AG10803 (cell line): ENCODE measurements at regions not wholly inside any gene's neighbourhood (a gene's known extent, or its start where the extent isn't known, plus 50 kb on each side); places are given as distances from the start of the nearest gene placed in this dataset.

Experiments
- DNase-seq: peaks from one replicate; pipeline ENCODE4 v3.0.0; 2010; ENCODE audit warnings: low read depth
- H3K4me3 ChIP-seq: 2 replicates; pipeline ENCODE4 v1.5.1; 2011; ENCODE audit warnings: mild to moderate bottlenecking, low read length, control low read depth
- TF ChIP-seq, protein P1 (sequence below): conservative IDR thresholded peaks from 2 replicates; pipeline ENCODE4 v1.5.1; 2011; ENCODE audit warnings: mild to moderate bottlenecking, low read length, control low read depth, inconsistent platforms

DNA sequence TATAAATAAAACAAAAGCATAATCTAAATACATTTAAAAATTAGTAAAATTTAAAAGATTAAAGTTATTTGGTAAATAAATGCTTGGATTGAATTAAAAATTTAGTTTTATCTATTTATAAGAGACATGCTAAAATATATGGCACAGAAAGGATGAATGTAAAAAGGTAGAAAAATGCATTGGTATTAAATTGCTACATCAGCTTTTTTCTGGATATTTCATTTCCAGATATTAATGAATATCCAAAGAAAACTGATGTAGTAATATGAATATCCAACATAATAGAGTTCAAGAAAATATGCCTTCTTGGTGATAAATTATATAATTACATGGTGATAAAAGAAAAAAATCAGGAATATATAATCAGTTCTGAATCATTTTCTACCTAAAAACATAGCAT is 1743.9 kb downstream of the RPA4 start:
- no peak for DNase-seq
- H3K4me3 ChIP-seq = no peak overlapping the region
- TF ChIP-seq, protein P1, sequence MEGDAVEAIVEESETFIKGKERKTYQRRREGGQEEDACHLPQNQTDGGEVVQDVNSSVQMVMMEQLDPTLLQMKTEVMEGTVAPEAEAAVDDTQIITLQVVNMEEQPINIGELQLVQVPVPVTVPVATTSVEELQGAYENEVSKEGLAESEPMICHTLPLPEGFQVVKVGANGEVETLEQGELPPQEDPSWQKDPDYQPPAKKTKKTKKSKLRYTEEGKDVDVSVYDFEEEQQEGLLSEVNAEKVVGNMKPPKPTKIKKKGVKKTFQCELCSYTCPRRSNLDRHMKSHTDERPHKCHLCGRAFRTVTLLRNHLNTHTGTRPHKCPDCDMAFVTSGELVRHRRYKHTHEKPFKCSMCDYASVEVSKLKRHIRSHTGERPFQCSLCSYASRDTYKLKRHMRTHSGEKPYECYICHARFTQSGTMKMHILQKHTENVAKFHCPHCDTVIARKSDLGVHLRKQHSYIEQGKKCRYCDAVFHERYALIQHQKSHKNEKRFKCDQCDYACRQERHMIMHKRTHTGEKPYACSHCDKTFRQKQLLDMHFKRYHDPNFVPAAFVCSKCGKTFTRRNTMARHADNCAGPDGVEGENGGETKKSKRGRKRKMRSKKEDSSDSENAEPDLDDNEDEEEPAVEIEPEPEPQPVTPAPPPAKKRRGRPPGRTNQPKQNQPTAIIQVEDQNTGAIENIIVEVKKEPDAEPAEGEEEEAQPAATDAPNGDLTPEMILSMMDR = no peak

DNA sequence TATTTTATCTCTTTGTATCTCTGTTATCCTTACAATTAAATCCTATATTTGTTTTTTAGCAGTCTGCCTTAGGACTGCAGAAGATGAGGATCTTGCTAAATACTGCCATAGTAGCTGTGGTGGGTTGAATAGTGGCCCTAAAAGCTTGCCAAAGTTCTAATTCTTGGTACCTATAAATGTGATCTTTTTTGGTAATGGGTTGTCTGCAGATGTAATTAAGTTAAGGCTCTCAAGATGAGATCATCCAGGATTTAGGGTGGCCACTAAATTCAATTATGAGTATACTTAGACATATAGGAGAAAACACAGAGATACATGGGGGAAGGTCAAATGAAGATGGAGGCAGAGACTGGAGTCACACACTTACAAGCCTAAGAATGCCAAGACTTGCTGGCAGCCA is 1753.7 kb downstream of the RPA4 start:
- H3K4me3 ChIP-seq = no peak overlapping the region
- DNase-seq = no peak
- TF ChIP-seq, protein P1 = no peak

DNA sequence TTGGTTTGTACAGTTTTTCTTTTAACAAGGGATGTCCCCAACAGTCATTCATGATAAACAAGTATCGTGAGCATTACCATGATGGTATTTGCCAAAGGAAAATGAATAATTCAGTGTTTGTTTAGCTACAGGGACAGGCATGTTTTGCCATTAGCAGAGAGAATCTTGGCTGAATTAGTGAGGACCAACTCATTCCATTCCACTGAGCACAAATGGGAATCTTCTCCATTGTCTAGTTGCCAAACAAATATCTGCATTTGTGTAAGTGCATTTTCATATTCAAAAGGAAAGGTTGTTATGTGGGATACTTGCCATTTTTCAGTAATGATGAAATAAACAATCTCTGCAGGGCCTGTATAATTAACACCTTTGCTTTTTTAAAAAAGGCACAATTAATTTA is 1762.6 kb downstream of the RPA4 start:
- H3K4me3 ChIP-seq = no peak overlapping the region
- TF ChIP-seq, protein P1 = no peak
- no peak for DNase-seq

DNA sequence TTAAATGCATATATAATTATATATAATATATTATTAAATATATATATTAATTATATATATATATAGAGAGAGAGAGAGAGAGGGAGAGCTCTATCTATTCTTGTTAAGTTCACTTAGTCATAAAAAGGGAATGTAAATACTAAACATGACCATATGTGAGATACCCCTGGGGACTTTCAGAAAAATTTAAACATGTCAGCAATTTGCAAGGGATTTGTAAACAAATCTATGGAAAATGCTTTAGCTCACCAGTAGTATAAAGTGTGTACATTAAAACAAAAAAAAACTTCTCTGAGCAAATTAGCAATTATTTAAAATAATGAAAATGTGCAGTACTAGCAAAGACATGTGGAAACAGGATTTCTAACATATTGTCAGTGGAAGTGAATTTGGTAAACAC is 1755.5 kb downstream of the PCDH19 start:
- no peak overlapping the region for H3K4me3 ChIP-seq
- TF ChIP-seq, protein P1 = no peak
- DNase-seq = no peak
